PC-9 (cell line): ENCODE measurements at regions not wholly inside any gene's neighbourhood (a gene's known extent, or its start where the extent isn't known, plus 50 kb on each side); places are given as distances from the start of the nearest gene placed in this dataset.

Source experiments
- BruUV-seq: library from RNA; stranded (reverse); fragments of 400-500 nt; replicated peaks from 2 replicates; lab custom pipeline; 2021; lab: Mats Ljungman, UMichigan
- CTCF ChIA-PET: fragments of 300-600 bp; sonication (Branson Sonifier 250); formaldehyde crosslinking; loops from one replicate; lab custom pipeline; 2022; ENCODE audit warnings: antibody characterized with exemption; lab: Charles Lee
- POLR2A ChIA-PET: fragments of 300-600 bp; sonication (Branson Sonifier 250); formaldehyde crosslinking; loops from one replicate; lab custom pipeline; 2022; ENCODE audit warnings: antibody characterized with exemption; ENCODE audit not compliant: unreplicated experiment; lab: Charles Lee
- DNase-seq, 2 experiments: peaks; one replicate each; pipeline versions ENCODE4 v3.0.0 to v3.0.0-alpha.2; 2015 to 2022; ENCODE audit warnings: mixed read lengths in 1 of 2
- H2AFZ ChIP-seq: fragments of 200-600 bp; sonication (generic); 2 replicates; pipeline ENCODE4 v1.8.1; 2017; ENCODE audit warnings: antibody characterized with exemption
- H3F3A ChIP-seq: fragments of 200-600 bp; sonication (generic); 2 replicates; pipeline ENCODE4 v1.8.1; 2017; ENCODE audit warnings: antibody characterized with exemption, mild to moderate bottlenecking, low read depth; ENCODE audit not compliant: insufficient read depth
- H3K27ac ChIP-seq: fragments of 200-600 bp; sonication (generic); 2 replicates; pipeline ENCODE4 v1.6.1; 2016; ENCODE audit warnings: mixed run types
- H3K27me3 ChIP-seq: fragments of 200-600 bp; sonication (generic); 2 replicates; pipeline ENCODE4 v1.6.1; 2016; ENCODE audit warnings: low read depth, mixed run types; ENCODE audit not compliant: insufficient read depth
- H3K36me3 ChIP-seq: fragments of 200-600 bp; sonication (generic); 2 replicates; pipeline ENCODE4 v1.6.1; 2016; ENCODE audit warnings: low read depth, mixed run types
- H3K4me1 ChIP-seq: fragments of 200-600 bp; sonication (generic); replicated peaks from 2 replicates; pipeline ENCODE4 v1.6.1; 2016; ENCODE audit warnings: mixed run types; ENCODE audit not compliant: insufficient read depth
- H3K4me2 ChIP-seq: fragments of 200-600 bp; sonication (generic); 2 replicates; pipeline ENCODE4 v1.6.1; 2017; ENCODE audit warnings: mixed run types
- H3K4me3 ChIP-seq: fragments of 200-600 bp; sonication (generic); 2 replicates; pipeline ENCODE4 v1.6.1; 2016; ENCODE audit warnings: mixed run types
- H3K79me2 ChIP-seq: fragments of 200-600 bp; sonication (generic); 2 replicates; pipeline ENCODE4 v1.6.1; 2017; ENCODE audit warnings: low read depth, mixed run types
- H3K9me2 ChIP-seq: fragments of 200-600 bp; sonication (generic); 2 replicates; pipeline ENCODE4 v1.8.1; 2017; ENCODE audit warnings: mild to moderate bottlenecking; ENCODE audit not compliant: insufficient read depth
- H3K9me3 ChIP-seq: fragments of 200-600 bp; sonication (generic); 2 replicates; pipeline ENCODE4 v1.8.1; 2016; ENCODE audit warnings: low read depth; ENCODE audit not compliant: insufficient read depth
- H4K20me1 ChIP-seq: fragments of 200-600 bp; sonication (generic); 2 replicates; pipeline ENCODE4 v1.8.1; 2017; ENCODE audit not compliant: insufficient read depth
- EZH2 ChIP-seq: fragments of 200-600 bp; sonication (generic); IDR thresholded peaks from 2 replicates; pipeline ENCODE4 v1.8.0; 2017; ENCODE audit warnings: antibody characterized with exemption, low read depth
- intact Hi-C: fragments of 100-400 bp; cut with micrococcal nuclease; formaldehyde crosslinking; loops from one replicate; pipeline ENCODE4 v1.10.0; 2022; ENCODE audit not compliant: unreplicated experiment
- TF ChIP-seq, protein P1 (sequence below): fragments of 200-600 bp; sonication (generic); conservative IDR thresholded peaks from 2 replicates; pipeline ENCODE4 v1.6.1; 2017; ENCODE audit warnings: mixed run types, antibody characterized with exemption, mild to moderate bottlenecking, moderate library complexity

DNA sequence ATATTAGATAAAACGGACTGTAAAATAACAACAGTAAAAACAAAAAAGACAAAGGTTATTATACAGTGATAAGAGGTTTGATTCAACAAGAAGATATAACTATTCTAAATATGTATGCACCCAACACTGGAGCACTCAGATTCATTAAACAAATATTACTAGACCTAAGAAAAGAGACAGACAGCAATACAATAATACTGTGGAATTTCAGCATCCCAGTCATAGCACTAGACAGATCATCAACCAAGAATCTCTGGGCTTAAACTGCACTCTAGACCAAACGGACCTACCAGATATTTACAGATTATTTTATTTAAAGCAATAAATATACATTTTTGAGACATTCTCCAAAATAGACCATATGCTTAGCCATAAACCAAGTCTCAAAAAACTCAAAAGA lies 263.8 kb downstream of the C6orf118 start:
- Histone ChIP-seq H3K4me1 (no peaks in the 10 kb centered on the region), H3F3A (no peaks in the 10 kb centered on the region), H3K27me3 (no peaks in the 10 kb centered on the region), H3K79me2 (no peaks in the 10 kb centered on the region), H4K20me1 (no peaks in the 10 kb centered on the region), H3K9me2 (no peaks in the 10 kb centered on the region), H2AFZ (no peak overlapping the region), H3K27ac (no peak overlapping the region), H3K9me3 (no peaks in the 10 kb centered on the region), H3K4me3 (no peak overlapping the region), H3K36me3 (no peaks in the 10 kb centered on the region), H3K4me2 (no peak overlapping the region)
- DNase-seq = no peak
- intact Hi-C loops = no loop called here
- no peak for TF ChIP-seq EZH2
- TF ChIP-seq, protein P1, sequence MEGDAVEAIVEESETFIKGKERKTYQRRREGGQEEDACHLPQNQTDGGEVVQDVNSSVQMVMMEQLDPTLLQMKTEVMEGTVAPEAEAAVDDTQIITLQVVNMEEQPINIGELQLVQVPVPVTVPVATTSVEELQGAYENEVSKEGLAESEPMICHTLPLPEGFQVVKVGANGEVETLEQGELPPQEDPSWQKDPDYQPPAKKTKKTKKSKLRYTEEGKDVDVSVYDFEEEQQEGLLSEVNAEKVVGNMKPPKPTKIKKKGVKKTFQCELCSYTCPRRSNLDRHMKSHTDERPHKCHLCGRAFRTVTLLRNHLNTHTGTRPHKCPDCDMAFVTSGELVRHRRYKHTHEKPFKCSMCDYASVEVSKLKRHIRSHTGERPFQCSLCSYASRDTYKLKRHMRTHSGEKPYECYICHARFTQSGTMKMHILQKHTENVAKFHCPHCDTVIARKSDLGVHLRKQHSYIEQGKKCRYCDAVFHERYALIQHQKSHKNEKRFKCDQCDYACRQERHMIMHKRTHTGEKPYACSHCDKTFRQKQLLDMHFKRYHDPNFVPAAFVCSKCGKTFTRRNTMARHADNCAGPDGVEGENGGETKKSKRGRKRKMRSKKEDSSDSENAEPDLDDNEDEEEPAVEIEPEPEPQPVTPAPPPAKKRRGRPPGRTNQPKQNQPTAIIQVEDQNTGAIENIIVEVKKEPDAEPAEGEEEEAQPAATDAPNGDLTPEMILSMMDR = no peak
- BruUV-seq = no TSS peak
- CTCF ChIA-PET = no interaction called here
- POLR2A ChIA-PET = no interaction called here

DNA sequence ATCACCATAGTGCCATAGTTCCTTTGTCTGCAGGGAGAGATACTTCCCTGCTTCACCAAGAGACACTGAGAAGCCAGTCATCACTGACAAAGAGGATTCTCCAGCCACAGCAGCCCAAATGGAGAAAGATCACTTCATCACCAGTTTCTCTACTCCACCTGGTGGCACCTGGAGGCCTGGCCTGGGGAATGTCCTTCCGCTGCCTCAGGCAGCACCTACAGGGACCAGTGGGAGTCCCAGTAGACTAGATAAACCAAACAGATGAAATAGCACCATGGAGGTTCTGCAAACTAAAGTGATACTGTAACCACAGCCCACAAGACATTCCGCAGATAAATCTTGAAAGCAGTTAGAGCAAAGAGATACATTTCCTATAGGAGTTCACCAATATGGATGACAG lies 266.5 kb downstream of the C6orf118 start:
- H3K9me2 ChIP-seq = no peaks in the 10 kb centered on the region
- ChIA-PET CTCF (no interaction called here), POLR2A (no interaction called here)
- no peaks in the 10 kb centered on the region for H4K20me1 ChIP-seq
- BruUV-seq = no TSS peak
- no peaks in the 10 kb centered on the region for H3K9me3 ChIP-seq
- no peaks in the 10 kb centered on the region for H3F3A ChIP-seq
- DNase-seq = no peak
- no peak overlapping the region for H3K4me2 ChIP-seq
- intact Hi-C loops = no loop called here
- TF ChIP-seq, protein P1 = no peak
- TF ChIP-seq EZH2 = no peak
- no peak overlapping the region for H3K27ac ChIP-seq
- H3K79me2 ChIP-seq = no peaks in the 10 kb centered on the region
- no peaks in the 10 kb centered on the region for H3K36me3 ChIP-seq
- no peaks in the 10 kb centered on the region for H3K4me1 ChIP-seq
- H3K27me3 ChIP-seq = no peaks in the 10 kb centered on the region
- H2AFZ ChIP-seq = no peak overlapping the region
- no peak overlapping the region for H3K4me3 ChIP-seq

DNA sequence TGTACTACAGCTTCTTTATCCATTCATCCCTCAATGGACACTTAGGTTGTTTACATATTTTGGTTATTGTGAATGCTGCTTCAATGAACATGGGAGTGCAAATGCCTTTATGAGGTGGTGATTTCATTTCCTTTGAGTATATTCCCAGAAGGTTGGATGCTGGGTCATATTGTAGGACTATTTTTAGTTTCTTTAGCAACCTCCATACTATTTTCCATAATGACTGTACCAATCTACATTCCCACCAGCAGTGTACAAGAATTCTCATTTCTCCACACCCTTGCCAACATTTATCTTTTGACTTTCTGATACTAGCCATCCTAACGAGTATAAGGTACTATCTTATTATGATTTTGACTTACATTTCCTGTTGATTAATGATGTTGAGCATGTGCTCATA lies 269.0 kb downstream of the C6orf118 start:
- H3K79me2 ChIP-seq = no peaks in the 10 kb centered on the region
- H3K36me3 ChIP-seq = no peaks in the 10 kb centered on the region
- CTCF ChIA-PET = no interaction called here
- no peaks in the 10 kb centered on the region for H3K27me3 ChIP-seq
- H3K4me2 ChIP-seq = no peak overlapping the region
- H4K20me1 ChIP-seq = no peaks in the 10 kb centered on the region
- H3K27ac ChIP-seq = no peak overlapping the region
- DNase-seq = no peak
- no peaks in the 10 kb centered on the region for H3F3A ChIP-seq
- H3K9me2 ChIP-seq = no peaks in the 10 kb centered on the region
- no peaks in the 10 kb centered on the region for H3K4me1 ChIP-seq
- no peak overlapping the region for H2AFZ ChIP-seq
- no peak overlapping the region for H3K4me3 ChIP-seq
- intact Hi-C loops = no loop called here
- H3K9me3 ChIP-seq = no peaks in the 10 kb centered on the region
- POLR2A ChIA-PET = no interaction called here
- TF ChIP-seq, protein P1 = no peak
- no peak for TF ChIP-seq EZH2
- BruUV-seq = no TSS peak
